H9 (cell line): ENCODE measurements at regions not wholly inside any gene's neighbourhood (a gene's known extent, or its start where the extent isn't known, plus 50 kb on each side); places are given as distances from the start of the nearest gene placed in this dataset.

Source experiments
- DNase-seq: peaks from one replicate; pipeline ENCODE4 v3.0.0-alpha.2; 2017
- H2AFZ ChIP-seq: one replicate; pipeline ENCODE4 v1.6.1; 2013; ENCODE audit warnings: mild to moderate bottlenecking, low read length, control low read depth, moderate library complexity
- H2AK5ac ChIP-seq: 2 replicates; pipeline ENCODE4 v1.6.1; 2013; ENCODE audit warnings: low read length, control low read depth, mixed read lengths; ENCODE audit not compliant: insufficient read length
- H2BK120ac ChIP-seq: one replicate; pipeline ENCODE4 v1.6.1; 2013; ENCODE audit warnings: low read depth, mild to moderate bottlenecking, low read length, control low read depth, inconsistent platforms; ENCODE audit not compliant: poor library complexity, severe bottlenecking
- H2BK12ac ChIP-seq: 2 replicates; pipeline ENCODE4 v1.6.1; 2013; ENCODE audit warnings: low read length, control low read depth, mixed read lengths, low read depth; ENCODE audit not compliant: insufficient read length
- H2BK15ac ChIP-seq: 2 replicates; pipeline ENCODE4 v1.6.1; 2013; ENCODE audit warnings: low read depth, low read length, control low read depth
- H2BK20ac ChIP-seq: one replicate; pipeline ENCODE4 v1.6.1; 2013; ENCODE audit warnings: low read depth, mild to moderate bottlenecking, low read length, control low read depth, inconsistent platforms; ENCODE audit not compliant: poor library complexity, severe bottlenecking
- H2BK5ac ChIP-seq: 2 replicates; pipeline ENCODE4 v1.6.1; 2013; ENCODE audit warnings: low read length, control low read depth, mixed read lengths; ENCODE audit not compliant: insufficient read length
- H3K14ac ChIP-seq: 2 replicates; pipeline ENCODE4 v1.6.1; 2013; ENCODE audit warnings: low read length, control low read depth; ENCODE audit not compliant: insufficient read depth
- H3K18ac ChIP-seq: 2 replicates; pipeline ENCODE4 v1.6.1; 2013; ENCODE audit warnings: low read depth, mild to moderate bottlenecking, mixed read lengths, low read length, control low read depth; ENCODE audit not compliant: insufficient read length
- H3K23ac ChIP-seq: 2 replicates; pipeline ENCODE4 v1.6.1; 2013; ENCODE audit warnings: low read length, control low read depth, mixed read lengths, low read depth; ENCODE audit not compliant: insufficient read length
- H3K23me2 ChIP-seq: 2 replicates; pipeline ENCODE4 v1.6.1; 2013; ENCODE audit warnings: low read depth, mild to moderate bottlenecking, mixed read lengths, low read length, control low read depth; ENCODE audit not compliant: insufficient read length, poor library complexity, severe bottlenecking
- H3K27ac ChIP-seq: 2 replicates; pipeline ENCODE4 v1.5.1; 2013; ENCODE audit warnings: low read length, control low read depth, mixed read lengths, low read depth; ENCODE audit not compliant: insufficient read length
- H3K27me3 ChIP-seq: 2 replicates; pipeline ENCODE4 v1.6.1; 2013; ENCODE audit warnings: low read length, control low read depth, inconsistent platforms; ENCODE audit not compliant: insufficient read depth
- H3K4ac ChIP-seq: 2 replicates; pipeline ENCODE4 v1.6.1; 2013; ENCODE audit warnings: low read depth, mild to moderate bottlenecking, control low read depth, inconsistent platforms, low read length, moderate library complexity
- H3K4me1 ChIP-seq: 2 replicates; pipeline ENCODE4 v1.6.1; 2013; ENCODE audit warnings: low read length, control low read depth, inconsistent platforms; ENCODE audit not compliant: insufficient read depth
- H3K4me2 ChIP-seq: 2 replicates; pipeline ENCODE4 v1.6.1; 2013; ENCODE audit warnings: low read length, control low read depth, mixed read lengths; ENCODE audit not compliant: insufficient read length, insufficient read depth
- H3K56ac ChIP-seq: 2 replicates; pipeline ENCODE4 v1.6.1; 2013; ENCODE audit warnings: low read depth, mild to moderate bottlenecking, mixed read lengths, low read length, control low read depth; ENCODE audit not compliant: insufficient read length
- H3K79me1 ChIP-seq: 2 replicates; pipeline ENCODE4 v1.6.1; 2013; ENCODE audit warnings: low read depth, mild to moderate bottlenecking, moderate library complexity, low read length, control low read depth, inconsistent platforms; ENCODE audit not compliant: insufficient read depth, poor library complexity, severe bottlenecking
- H3K79me2 ChIP-seq: 2 replicates; pipeline ENCODE4 v1.6.1; 2013; ENCODE audit warnings: low read length, control low read depth, inconsistent platforms; ENCODE audit not compliant: insufficient read depth
- H3K9ac ChIP-seq: 2 replicates; pipeline ENCODE4 v1.6.1; 2013; ENCODE audit warnings: low read length, control low read depth, mixed read lengths; ENCODE audit not compliant: insufficient read length; ENCODE audit errors: extremely low read depth
- H3K9me3 ChIP-seq: one replicate; pipeline ENCODE4 v1.6.1; 2013; ENCODE audit warnings: low read depth, low read length, inconsistent platforms; ENCODE audit not compliant: control insufficient read depth
- H3T11ph ChIP-seq: one replicate; pipeline ENCODE4 v1.6.1; 2013; ENCODE audit warnings: mild to moderate bottlenecking, low read length, control low read depth, inconsistent platforms
- H4K20me1 ChIP-seq: one replicate; pipeline ENCODE4 v1.6.1; 2013; ENCODE audit not compliant: control insufficient read depth, insufficient read length, insufficient read depth
- H4K5ac ChIP-seq: 2 replicates; pipeline ENCODE4 v1.6.1; 2013; ENCODE audit warnings: low read depth, mild to moderate bottlenecking, mixed read lengths, low read length, control low read depth; ENCODE audit not compliant: insufficient read length
- H4K8ac ChIP-seq: replicated peaks from 2 replicates; pipeline ENCODE4 v1.6.1; 2013; ENCODE audit warnings: low read length, control low read depth, mixed read lengths, low read depth; ENCODE audit not compliant: insufficient read length
- H4K91ac ChIP-seq: 2 replicates; pipeline ENCODE4 v1.6.1; 2013; ENCODE audit warnings: low read depth, mild to moderate bottlenecking, moderate library complexity, mixed read lengths, low read length, control low read depth; ENCODE audit not compliant: insufficient read length
- H3K27ac Mint-ChIP-seq, 3 experiments: 2 replicates in 2 of 3; 3 replicates in 1 of 3; pipeline ENCODE4 v1.8.0; 2020 to 2021; ENCODE audit warnings: mixed read lengths in 3 of 3, mild to moderate bottlenecking in 1 of 3, moderate library complexity in 1 of 3
- H3K27me3 Mint-ChIP-seq: 2 replicates; pipeline ENCODE4 v1.8.0; 2021; ENCODE audit warnings: low read depth, mild to moderate bottlenecking, moderate library complexity, mixed read lengths
- H3K36me3 Mint-ChIP-seq, 3 experiments: 2 replicates in 2 of 3; 3 replicates in 1 of 3; pipeline ENCODE4 v1.8.0; 2020 to 2021; ENCODE audit warnings: low read depth in 3 of 3, mixed read lengths in 3 of 3; ENCODE audit not compliant: insufficient read depth in 1 of 3
- H3K4me1 Mint-ChIP-seq, 2 experiments: 2 replicates each; pipeline ENCODE4 v1.8.0; 2020; ENCODE audit warnings: mixed read lengths in 2 of 2
- H3K4me3 Mint-ChIP-seq, 2 experiments: 2 replicates in 1 of 2; 3 replicates in 1 of 2; pipeline ENCODE4 v1.8.0; 2020 to 2021; ENCODE audit warnings: mild to moderate bottlenecking in 2 of 2, mixed read lengths in 2 of 2, moderate library complexity in 1 of 2
- H3K9me3 Mint-ChIP-seq, 2 experiments: 2 replicates in 1 of 2; 3 replicates in 1 of 2; pipeline ENCODE4 v1.8.0; 2020; ENCODE audit warnings: mild to moderate bottlenecking in 2 of 2, mixed read lengths in 2 of 2, moderate library complexity in 1 of 2
- CTCF ChIP-seq: fragments of 200-600 bp; sonication (generic); conservative IDR thresholded peaks from 3 replicates; pipeline ENCODE4 v1.8.0; 2021; ENCODE audit warnings: antibody characterized with exemption, mild to moderate bottlenecking
- whole genome bisulfite sequencing: extraction: QIAGEN DNeasy Blood & Tissue Kit; methylation state at CpG from one replicate; pipeline ENCODE4 v1.1.7; 2013; ENCODE audit warnings: missing lambda C conversion rate, low lambda C conversion rate, mixed read lengths; ENCODE audit not compliant: insufficient read length; ENCODE audit errors: extremely low coverage; 5-methylcytosine and 5-hydroxymethylcytosine counted together

DNA sequence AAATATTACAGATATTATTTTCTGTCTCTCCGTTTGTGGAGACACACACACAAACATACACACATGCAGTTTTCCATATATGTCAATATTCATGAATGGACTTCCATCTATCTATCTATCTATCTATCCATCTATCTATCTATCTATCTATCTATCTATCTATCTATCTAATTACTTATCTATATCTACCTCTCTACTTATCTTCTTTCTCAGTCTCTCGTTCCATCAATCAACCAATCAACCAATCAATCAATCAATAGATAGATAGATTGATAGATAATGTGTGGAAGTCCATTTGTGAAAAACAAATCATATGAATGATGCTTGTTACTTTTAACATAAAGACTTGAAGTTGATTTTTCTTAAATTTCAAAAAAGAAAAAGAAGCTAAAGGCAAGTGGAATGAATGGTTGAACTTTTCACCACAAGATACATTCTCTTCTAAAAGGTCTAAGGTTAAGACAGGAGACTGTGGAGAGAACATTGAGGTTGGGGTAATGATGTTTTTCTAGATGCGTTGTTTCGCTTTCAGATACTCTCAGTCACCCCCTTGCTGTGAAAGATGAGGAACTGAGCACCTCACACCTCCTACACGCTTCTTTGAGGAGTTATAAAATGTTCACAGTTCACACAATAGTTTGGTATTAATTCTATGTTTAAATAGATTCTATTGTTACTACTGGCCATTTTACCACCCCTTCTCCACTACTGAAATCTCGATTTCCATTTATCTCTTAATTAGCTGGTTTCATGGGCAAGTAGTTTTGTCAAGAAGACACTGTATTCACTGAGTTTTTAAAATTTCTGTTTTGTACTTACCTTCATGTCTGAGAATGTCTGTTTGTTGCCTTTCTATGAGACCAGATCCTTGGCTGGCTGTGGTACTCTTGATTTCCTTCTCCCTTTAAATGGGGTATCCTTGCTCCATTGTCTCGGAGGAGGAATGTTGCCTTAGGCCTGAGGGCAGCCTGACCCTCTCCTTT, 114.1 kb downstream of the EMX2 start:
- Histone ChIP-seq H2BK5ac (no peak overlapping the region), H2AFZ (no peak overlapping the region), H3T11ph (no peak overlapping the region), H4K5ac (no peak overlapping the region), H3K23me2 (no peaks in the 10 kb centered on the region), H3K4ac (no peak overlapping the region), H3K4me1 (no peaks in the 10 kb centered on the region), H3K9ac (no peak overlapping the region), H3K79me1 (no peaks in the 10 kb centered on the region), H4K20me1 (no peaks in the 10 kb centered on the region), H2BK120ac (no peak overlapping the region), H3K14ac (no peak overlapping the region), H3K4me2 (no peak overlapping the region), H2BK12ac (no peak overlapping the region), H2AK5ac (no peak overlapping the region), H3K27me3 (no peaks in the 10 kb centered on the region), H3K9me3 (no peaks in the 10 kb centered on the region), H3K79me2 (no peaks in the 10 kb centered on the region), H3K18ac (no peak overlapping the region), H4K91ac (no peak overlapping the region), H3K56ac (no peak overlapping the region), H4K8ac (no peak overlapping the region), H2BK15ac (no peak overlapping the region), H3K23ac (no peak overlapping the region), H2BK20ac (no peak overlapping the region), H3K27ac (no peak overlapping the region)
- Mint-ChIP-seq H3K27me3 (peaks cover 2% of the 10 kb centered on the region), H3K9me3 (peaks cover 4 to 15% of the 10 kb centered on the region in 2 experiments), H3K4me3 (no peak overlapping the region), H3K4me1 (no peaks in the 10 kb centered on the region), H3K36me3 (peaks cover 0 to 5% (median 0%) of the 10 kb centered on the region in 3 experiments; a peak in 2 of 7 replicates), H3K27ac (no peak overlapping the region)
- no peak for DNase-seq
- 100% methylated on average over 1 of the region's 7 CpGs for WGBS
- TF ChIP-seq CTCF, result no peak
